ENCODE measurements at regions not wholly inside any gene's neighbourhood (a gene's known extent, or its start where the extent isn't known, plus 50 kb on each side); places are given as distances from the start of the nearest gene placed in this dataset.

DNA sequence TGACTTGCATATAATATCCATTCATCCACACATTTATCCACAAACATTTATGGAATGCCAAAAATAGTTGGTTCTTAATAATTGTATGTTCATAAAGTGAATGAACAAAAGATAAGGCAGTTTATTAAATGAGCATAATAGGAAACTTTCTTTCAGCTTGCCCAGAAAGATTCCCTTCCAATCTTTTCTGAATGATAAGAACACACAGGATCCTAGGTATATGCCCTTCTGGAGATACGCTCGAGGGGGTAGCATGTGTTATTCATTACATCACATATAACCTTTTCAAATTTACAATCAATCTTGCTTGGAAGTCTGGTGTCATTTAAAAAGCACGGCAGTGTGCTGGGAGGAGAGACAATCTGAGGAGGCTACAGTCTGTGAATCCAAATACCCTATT, 80.4 kb upstream of the PDK4 start:
- TF ChIP-seq, protein P1, sequence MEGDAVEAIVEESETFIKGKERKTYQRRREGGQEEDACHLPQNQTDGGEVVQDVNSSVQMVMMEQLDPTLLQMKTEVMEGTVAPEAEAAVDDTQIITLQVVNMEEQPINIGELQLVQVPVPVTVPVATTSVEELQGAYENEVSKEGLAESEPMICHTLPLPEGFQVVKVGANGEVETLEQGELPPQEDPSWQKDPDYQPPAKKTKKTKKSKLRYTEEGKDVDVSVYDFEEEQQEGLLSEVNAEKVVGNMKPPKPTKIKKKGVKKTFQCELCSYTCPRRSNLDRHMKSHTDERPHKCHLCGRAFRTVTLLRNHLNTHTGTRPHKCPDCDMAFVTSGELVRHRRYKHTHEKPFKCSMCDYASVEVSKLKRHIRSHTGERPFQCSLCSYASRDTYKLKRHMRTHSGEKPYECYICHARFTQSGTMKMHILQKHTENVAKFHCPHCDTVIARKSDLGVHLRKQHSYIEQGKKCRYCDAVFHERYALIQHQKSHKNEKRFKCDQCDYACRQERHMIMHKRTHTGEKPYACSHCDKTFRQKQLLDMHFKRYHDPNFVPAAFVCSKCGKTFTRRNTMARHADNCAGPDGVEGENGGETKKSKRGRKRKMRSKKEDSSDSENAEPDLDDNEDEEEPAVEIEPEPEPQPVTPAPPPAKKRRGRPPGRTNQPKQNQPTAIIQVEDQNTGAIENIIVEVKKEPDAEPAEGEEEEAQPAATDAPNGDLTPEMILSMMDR (IDR thresholded peaks at IDR 0.05; ENCODE audit: poor library complexity, severe bottlenecking): no peak
- TF ChIP-seq EP300 (conservative IDR thresholded peaks at IDR 0.05; ENCODE audit: poor library complexity, severe bottlenecking): no peak
- no peak for TF ChIP-seq EZH2 (IDR thresholded peaks at IDR 0.05; ENCODE audit: borderline replicate concordance, insufficient read depth, low read length, poor library complexity, severe bottlenecking)
- no peak for TF ChIP-seq TAF1 (IDR thresholded peaks at IDR 0.05; ENCODE audit: low read depth)
- no peak for TF ChIP-seq POLR2AphosphoS5 (IDR thresholded peaks at IDR 0.05)
- no peak for TF ChIP-seq MXI1 (conservative IDR thresholded peaks at IDR 0.05; ENCODE audit: poor library complexity, severe bottlenecking)
